Left kidney (tissue), 1 donor: ENCODE measurements at regions not wholly inside any gene's neighbourhood (a gene's known extent, or its start where the extent isn't known, plus 50 kb on each side); places are given as distances from the start of the nearest gene placed in this dataset.
"Not testable (repeated sequence)": the region's sequence is repeated elsewhere in the genome, so short reads cannot be mapped to it uniquely, and the experiment has no call there.

Experiments used
- DNase-seq: peaks from one replicate; pipeline ENCODE4 v3.0.0-alpha.2; 2013

GRCh38 chr4:79662651-79663050, 254.6 kb upstream of the GK2 start:
- DNase-seq: no peak

GRCh38 chr4:79661196-79661595, 253.2 kb upstream of the GK2 start:
- DNase-seq: no peak

DNA sequence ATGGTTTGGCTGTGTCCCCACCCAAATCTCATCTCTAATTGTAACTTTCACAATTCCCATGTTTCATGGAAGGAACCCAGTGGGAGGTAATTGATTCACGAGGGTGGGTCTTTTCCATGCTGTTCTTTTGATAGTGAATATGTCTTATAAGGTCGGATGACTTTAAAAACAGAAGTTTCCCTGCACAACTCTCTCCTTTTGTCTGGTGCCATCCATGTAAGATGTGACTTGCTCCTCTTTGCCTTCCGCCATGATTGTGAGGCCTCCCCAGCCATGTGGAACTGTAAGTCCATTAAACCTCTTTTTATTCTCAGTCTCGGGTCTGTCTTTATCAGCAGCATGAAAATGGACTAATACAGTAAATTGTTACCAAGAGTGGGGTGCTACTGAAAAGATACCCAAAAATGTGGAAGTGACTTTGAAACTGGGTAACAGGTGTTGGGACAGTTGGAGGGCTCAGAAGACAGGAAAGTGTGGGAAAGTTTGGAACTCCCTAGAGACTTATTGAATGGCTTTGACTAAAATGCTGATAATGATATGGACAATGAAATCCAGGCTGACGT, 251.4 kb upstream of the GK2 start:
- DNase-seq: not testable (repeated sequence)

- DNase-seq: no peak
Observed at GRCh38 chr4:79657379-79657778, 249.4 kb upstream of the GK2 start.

GRCh38 chr4:79653871-79654270, 245.8 kb upstream of the GK2 start:
- no peak for DNase-seq

GRCh38 chr4:79652738-79653137, 244.7 kb upstream of the GK2 start:
- no peak for DNase-seq

- DNase-seq: no peak
Observed at GRCh38 chr4:79652232-79652631, 244.2 kb upstream of the GK2 start.

DNA sequence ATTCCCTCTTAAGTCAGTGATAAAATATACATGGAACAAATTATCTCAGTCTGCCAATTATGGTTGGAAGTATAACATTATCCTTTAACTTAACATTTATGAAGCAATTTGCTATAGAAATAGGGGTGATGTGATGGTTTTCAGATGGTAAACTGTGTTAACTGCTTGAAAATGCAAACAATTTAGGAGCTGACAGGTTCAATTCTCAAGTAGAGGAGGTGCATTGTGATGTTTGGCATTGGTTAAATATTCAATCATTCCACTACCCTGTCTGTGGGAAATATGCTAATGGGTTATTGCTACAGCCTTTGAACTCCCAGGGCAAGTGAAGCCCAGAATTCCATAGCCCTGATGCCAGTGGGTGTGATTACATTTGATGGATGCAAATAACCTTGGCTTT, 243.4 kb upstream of the GK2 start:
- no peak for DNase-seq

- no peak for DNase-seq
Observed at GRCh38 chr4:79650794-79651431, 242.9 kb upstream of the GK2 start.

DNA sequence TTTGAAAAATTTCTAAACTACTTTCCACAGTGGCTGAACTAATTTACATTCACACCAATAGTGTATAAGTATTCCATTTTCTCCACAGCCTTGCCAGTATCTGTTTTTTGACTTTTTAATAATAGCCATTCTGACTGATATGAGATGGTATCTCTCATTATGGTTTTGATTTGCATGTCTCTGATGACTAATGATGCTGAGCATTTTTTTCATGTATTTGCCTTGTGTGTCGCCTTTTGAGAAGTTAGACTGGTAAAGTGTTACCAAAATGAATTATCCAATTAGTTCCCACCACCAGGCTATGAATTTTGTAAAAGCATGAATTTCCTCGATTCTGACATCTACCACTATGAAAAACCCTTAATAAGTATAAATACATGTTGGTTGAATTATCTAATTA, 242.2 kb upstream of the GK2 start:
- no peak for DNase-seq

DNA sequence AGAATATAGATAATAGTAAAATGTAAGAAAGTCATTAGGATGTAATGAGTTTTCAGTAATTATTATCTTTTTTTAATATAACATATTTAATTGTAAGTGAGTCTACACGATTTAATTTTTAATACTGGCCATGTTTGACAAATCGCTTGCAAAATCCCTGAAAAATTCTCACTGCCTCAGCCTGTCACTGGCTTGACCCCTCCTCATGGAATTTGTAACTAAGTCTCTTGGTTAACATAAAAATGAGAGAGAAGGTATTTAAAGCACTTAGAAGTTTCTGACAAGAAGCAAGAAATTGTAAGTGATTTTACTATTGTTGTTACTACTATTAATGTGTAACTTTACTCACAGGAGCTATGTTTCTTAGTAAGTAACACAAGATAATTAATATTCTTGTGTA, 237.9 kb upstream of the GK2 start:
- DNase-seq: no peak

GRCh38 chr4:79638735-79639134, 230.7 kb upstream of the GK2 start:
- no peak for DNase-seq

DNA sequence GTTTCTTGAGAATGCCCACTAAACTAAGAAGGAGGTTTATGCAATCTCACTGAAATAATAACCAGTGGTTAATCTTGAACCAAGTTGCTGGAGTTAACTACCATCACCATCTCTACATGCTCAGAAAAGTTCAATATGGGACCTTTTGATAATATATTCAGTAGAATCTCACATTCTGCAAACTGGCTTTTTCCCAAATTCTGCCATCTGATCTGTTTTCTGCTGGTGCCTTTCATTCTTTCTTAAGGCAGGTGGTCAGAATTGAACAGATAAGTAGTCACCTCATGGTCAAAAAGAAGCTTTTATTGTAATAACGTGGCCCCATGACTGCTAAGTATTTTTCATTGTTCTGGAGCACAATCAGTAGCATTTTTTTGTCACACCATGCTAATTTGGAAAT, 229.0 kb upstream of the GK2 start:
- no peak for DNase-seq

DNA sequence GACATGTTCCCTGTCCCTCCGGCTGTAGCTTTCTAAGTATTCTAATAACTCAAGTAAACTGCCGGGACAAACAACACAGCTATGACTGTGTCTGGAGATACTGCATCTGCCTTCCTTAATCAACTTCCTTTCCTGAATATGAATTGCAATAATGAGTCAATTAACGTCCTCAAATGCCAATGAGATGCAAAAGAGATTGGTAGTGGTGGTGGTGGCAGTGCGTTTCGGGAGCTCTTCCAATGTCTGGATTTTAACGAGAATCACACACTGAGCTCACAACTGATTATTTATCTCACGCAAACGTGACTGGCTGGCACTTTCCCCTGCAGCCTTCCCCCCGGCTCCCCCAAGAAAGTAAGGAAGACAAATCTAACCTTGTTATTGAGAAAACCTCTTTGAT, 226.1 kb upstream of the GK2 start:
- DNase-seq: no peak

DNA sequence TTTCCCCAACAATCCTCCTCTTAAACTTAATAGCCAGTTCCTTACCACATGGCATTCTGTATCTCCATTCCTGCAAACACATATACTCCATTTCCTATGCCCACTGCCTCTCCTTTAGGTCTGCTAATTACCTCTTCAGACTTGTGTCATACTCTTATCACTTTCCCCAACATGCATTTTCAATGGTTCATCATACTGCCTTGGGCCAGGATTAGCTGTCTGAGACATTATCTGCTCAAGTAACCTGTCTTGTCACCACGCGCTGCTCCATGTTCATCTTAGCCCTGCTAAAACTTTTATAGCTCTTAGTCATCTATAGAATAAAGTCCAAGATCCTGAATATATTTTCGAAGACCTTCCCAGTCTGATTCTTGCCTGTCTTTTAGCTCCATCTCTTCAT, 224.1 kb upstream of the GK2 start:
- no peak for DNase-seq

- DNase-seq: no peak
Observed at GRCh38 chr4:79626611-79627010, 218.6 kb upstream of the GK2 start.

DNA sequence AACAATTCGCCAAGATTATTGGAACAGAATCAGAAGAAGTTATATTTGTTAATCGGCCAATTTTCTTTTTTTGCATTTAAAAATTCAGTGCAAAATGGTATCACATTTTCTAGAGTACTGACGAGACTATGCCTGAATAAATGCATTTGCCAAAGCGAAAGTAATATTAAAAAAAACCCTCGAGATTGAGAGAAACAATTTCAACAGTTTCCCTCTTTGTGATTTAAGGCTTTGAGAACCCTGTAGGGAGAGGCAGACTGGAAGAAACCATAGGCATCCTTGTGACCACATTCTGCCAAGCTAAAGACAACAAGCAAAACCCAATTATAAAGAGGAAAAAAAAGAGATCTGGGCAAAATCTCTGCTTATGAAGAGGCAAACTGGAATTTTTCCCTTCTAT, 218.1 kb upstream of the GK2 start:
- DNase-seq: no peak

DNA sequence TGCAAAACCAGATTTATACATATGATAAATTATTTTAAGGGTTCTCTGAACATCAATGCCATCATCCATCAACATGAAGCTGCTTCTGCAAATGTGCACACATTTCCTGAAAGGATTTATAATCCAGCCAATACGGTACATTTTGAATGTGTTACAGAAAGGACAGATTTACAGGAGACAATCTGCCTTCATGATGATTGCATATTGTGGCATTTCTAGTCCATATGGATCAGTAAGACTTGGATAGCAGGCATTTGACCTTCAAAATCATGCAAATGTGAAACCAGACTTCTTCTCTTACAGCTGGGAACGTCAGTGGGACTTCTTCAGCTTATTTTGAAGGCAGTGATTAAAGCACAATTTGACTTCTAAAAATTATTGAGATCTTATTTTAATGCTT, 217.3 kb upstream of the GK2 start:
- no peak for DNase-seq

DNA sequence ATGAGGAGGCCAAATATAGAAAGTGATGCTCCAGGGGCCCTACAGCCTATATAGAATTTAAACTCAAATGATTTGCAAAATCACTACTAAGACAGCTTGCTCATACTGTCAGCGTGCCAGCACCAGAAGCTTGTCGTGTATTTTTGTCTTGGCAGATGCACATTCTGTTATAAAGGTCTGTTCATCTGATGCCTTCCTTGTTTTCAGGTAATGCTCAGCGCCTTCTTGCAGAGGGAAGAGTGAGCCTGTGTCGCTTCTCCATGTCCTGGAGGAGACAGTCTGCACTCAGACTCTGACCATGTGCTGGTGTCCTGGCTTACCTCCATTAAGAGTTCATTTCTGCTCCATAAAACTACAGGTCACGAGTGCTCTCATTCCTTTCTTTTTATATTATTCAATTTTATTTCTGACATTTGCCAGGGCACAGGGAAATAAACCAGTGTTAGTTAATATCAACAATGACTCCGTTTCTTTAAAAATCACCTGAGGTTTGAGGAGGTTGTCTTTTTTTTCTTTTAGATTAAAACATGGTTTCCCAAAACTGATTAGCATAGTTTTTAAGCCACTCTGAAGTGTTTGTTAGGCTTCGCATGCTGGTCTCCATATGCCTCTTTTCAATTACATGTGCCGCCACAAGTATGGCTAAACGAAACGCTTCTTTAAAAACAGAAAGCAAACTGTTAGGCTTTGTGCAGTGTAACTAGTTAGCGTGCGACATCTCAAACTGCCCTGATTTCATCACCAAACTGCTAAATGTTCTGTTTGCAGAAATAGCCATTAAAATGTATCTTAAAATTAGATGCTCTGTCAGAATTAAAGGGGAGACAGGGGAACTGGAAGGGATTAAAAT, 215.2 kb upstream of the GK2 start:
- no peak for DNase-seq

DNA sequence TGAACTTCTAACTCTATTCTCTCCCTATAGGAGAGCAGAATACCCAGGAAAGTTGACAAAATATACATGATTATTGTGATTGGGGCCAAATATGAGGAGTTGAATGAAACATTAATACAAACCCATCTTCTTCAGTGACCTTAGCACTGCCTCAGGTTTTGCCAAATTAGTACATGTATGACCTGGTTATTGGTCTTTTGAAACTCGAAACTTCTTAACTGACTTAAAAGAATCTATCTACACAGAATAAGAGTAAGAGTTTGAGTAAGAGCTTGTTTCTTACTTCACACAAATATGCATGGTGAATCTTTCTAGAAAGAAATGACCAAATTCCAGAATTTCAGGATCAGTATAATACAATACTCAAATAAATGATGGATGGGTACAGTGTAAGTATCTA, 213.0 kb upstream of the GK2 start:
- DNase-seq: no peak

- no peak for DNase-seq
Observed at GRCh38 chr4:79620617-79621016, 212.6 kb upstream of the GK2 start.

DNA sequence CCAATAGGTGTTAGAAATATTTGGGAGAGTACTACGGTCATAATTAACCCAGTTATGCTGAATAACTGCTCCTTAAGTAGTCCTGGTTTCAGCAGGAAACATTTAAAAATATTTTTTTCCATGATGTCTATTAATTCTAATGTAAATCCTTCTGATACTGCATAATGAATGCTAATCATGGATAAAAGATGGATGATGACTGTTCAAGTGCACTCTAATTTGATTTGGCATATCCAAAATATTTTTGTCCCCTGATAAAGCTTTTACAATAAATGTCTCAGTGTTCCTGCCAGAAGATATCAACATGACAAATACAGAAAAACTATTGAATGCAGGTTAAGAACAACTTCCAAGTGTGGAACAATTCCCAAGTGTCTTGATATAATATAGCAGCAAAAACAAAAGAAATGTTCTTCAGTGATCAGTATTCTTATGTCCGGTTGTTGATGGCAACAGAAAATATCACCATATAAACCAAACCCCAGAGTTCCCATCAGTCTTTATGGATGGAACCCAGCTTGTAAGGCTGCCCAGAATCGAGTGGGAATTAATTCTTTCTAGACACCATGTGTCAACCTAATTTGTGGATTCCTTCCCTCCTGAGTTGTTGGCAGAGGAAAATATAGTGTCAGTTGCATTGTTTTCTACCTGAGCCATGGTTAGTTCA, 205.4 kb upstream of the GK2 start:
- no peak for DNase-seq

- DNase-seq: peak; percentile 5
Observed at GRCh38 chr4:79611026-79611425, 203.0 kb upstream of the GK2 start.
